HCT116 (cell line): ENCODE measurements at regions not wholly inside any gene's neighbourhood (a gene's known extent, or its start where the extent isn't known, plus 50 kb on each side); places are given as distances from the start of the nearest gene placed in this dataset.

Experiments
- ATAC-seq: fragments of 200-7000 bp; cut with Tn5 transposase; 2 replicates; pipeline ENCODE4 v1.9.1; 2020; ENCODE audit warnings: mild to moderate bottlenecking, moderate library complexity
- BruUV-seq: library from RNA; stranded (reverse); fragments of 400-500 nt; replicated peaks from 2 replicates; lab custom pipeline; 2021; lab: Mats Ljungman, UMichigan
- CTCF ChIA-PET: fragments of 300-600 bp; sonication (Branson Sonifier 250); formaldehyde crosslinking; loops from one replicate; lab custom pipeline; 2021; ENCODE audit warnings: antibody characterized with exemption; lab: Charles Lee
- POLR2A ChIA-PET: fragments of 300-600, 350-600 bp; sonication (Branson Sonifier 250); formaldehyde crosslinking; loops from one replicate; lab custom pipeline; 2021; ENCODE audit warnings: antibody characterized with exemption; lab: Charles Lee
- RAD21 ChIA-PET, 2 experiments: fragments of 300-600 bp; sonication (Branson Sonifier 250); formaldehyde crosslinking; loops; one replicate each; lab custom pipeline; 2023; ENCODE audit warnings: low total read pairs in 2 of 2; ENCODE audit not compliant: uncharacterized antibody in 2 of 2, unreplicated experiment in 2 of 2, low non-redundant PET in 1 of 2; lab: Charles Lee
- DNase-seq: peaks from one replicate; pipeline ENCODE4 v3.0.0-alpha.2; 2010; ENCODE audit warnings: low read depth, low spot score
- H2AFZ ChIP-seq: fragments of 200-600 bp; shearing (Covaris generic), sonication (generic); 2 replicates; pipeline ENCODE4 v1.6.1; 2017; ENCODE audit warnings: low read depth, mixed run types, mixed read lengths, antibody characterized with exemption, low read length; ENCODE audit not compliant: poor library complexity, severe bottlenecking
- H3K27ac ChIP-seq: 2 replicates; pipeline ENCODE4 v1.5.1; 2012; ENCODE audit warnings: low read depth, low read length
- H3K27me3 ChIP-seq: fragments of 200-600 bp; sonication (generic); 2 replicates; pipeline ENCODE4 v1.6.1; 2016; ENCODE audit warnings: mixed run types, low read length, mixed read lengths; ENCODE audit not compliant: insufficient read depth
- H3K36me3 ChIP-seq, 2 experiments: fragments of 200-500 bp in 1 of 2; fragments of 200-600 bp in 1 of 2; sonication (Bioruptor generic) in 1 of 2; sonication (generic) in 1 of 2; 2 replicates each; pipeline versions ENCODE4 v1.5.1 to v1.6.1; 2014 to 2016; ENCODE audit warnings: low read length in 2 of 2, inconsistent platforms in 1 of 2, mixed read lengths in 1 of 2, mixed run types in 1 of 2; ENCODE audit not compliant: insufficient read depth in 2 of 2, control insufficient read depth in 1 of 2
- H3K4me1 ChIP-seq, 2 experiments: fragments of 200-600 bp in 1 of 2; sonication (generic) in 1 of 2; 2 replicates each; pipeline versions ENCODE4 v1.5.1 to v1.6.1; 2012 to 2017; ENCODE audit warnings: low read length in 2 of 2, inconsistent platforms in 1 of 2, mild to moderate bottlenecking in 1 of 2, mixed read lengths in 1 of 2, mixed run types in 1 of 2, moderate library complexity in 1 of 2; ENCODE audit not compliant: insufficient read depth in 2 of 2, control insufficient read depth in 1 of 2
- H3K4me2 ChIP-seq: fragments of 200-600 bp; sonication (generic); 2 replicates; pipeline ENCODE4 v1.6.1; 2017; ENCODE audit warnings: mixed run types, low read length, mixed read lengths
- H3K4me3 ChIP-seq, 2 experiments: fragments of 200-600 bp in 1 of 2; sonication (generic) in 1 of 2; replicated peaks in 1 of 2; 2 replicates each; pipeline ENCODE4 v1.5.1; 2011 to 2016; ENCODE audit warnings: low read length in 2 of 2, control low read depth in 1 of 2, low read depth in 1 of 2, mild to moderate bottlenecking in 1 of 2, mixed read lengths in 1 of 2, mixed run types in 1 of 2
- H3K79me2 ChIP-seq: fragments of 200-600 bp; sonication (generic); 2 replicates; pipeline ENCODE4 v1.6.1; 2017; ENCODE audit warnings: mild to moderate bottlenecking, mixed run types, low read length, moderate library complexity, mixed read lengths; ENCODE audit not compliant: insufficient read depth
- H3K9ac ChIP-seq: fragments of 200-600 bp; sonication (generic); 2 replicates; pipeline ENCODE4 v1.6.1; 2016; ENCODE audit warnings: low read length, mixed read lengths
- H3K9me2 ChIP-seq: fragments of 200-600 bp; sonication (generic), shearing (Covaris generic); 2 replicates; pipeline ENCODE4 v1.6.1; 2017; ENCODE audit warnings: mixed run types, mild to moderate bottlenecking, moderate library complexity; ENCODE audit not compliant: insufficient read depth
- H3K9me3 ChIP-seq, 2 experiments: fragments of 200-500 bp in 1 of 2; fragments of 200-600 bp in 1 of 2; sonication (Bioruptor generic) in 1 of 2; sonication (generic) in 1 of 2; 2 replicates each; pipeline ENCODE4 v1.6.1; 2014 to 2017; ENCODE audit warnings: low read length in 2 of 2, mixed read lengths in 2 of 2, inconsistent platforms in 1 of 2, low read depth in 1 of 2, mild to moderate bottlenecking in 1 of 2, mixed run types in 1 of 2, moderate library complexity in 1 of 2; ENCODE audit not compliant: control insufficient read depth in 1 of 2, insufficient read depth in 1 of 2
- H4K20me1 ChIP-seq: fragments of 200-600 bp; sonication (generic), shearing (Covaris generic); 2 replicates; pipeline ENCODE4 v1.6.1; 2017; ENCODE audit warnings: mixed run types, mild to moderate bottlenecking, moderate library complexity; ENCODE audit not compliant: insufficient read depth
- EGR1 ChIP-seq: IDR thresholded peaks from 2 replicates; pipeline ENCODE4 v1.6.1; 2012; ENCODE audit warnings: low read depth
- EZH2phosphoT487 ChIP-seq: fragments of 200-600 bp; IDR thresholded peaks from 2 replicates; pipeline ENCODE4 v1.6.1; 2018; ENCODE audit warnings: antibody characterized with exemption, borderline replicate concordance
- SIN3A ChIP-seq: IDR thresholded peaks from 2 replicates; pipeline ENCODE4 v1.6.1; 2012; ENCODE audit warnings: low read depth
- ZFX ChIP-seq: fragments of 450-650 bp; IDR thresholded peaks from 2 replicates; pipeline ENCODE4 v1.6.1; 2017
- ZNF274 ChIP-seq: fragments of 200-500 bp; sonication (Bioruptor generic); IDR thresholded peaks from 2 replicates; pipeline ENCODE4 v1.6.1; 2014; ENCODE audit warnings: mild to moderate bottlenecking, low read depth, low read length, inconsistent platforms
- intact Hi-C: fragments of 100-400 bp; cut with micrococcal nuclease; formaldehyde crosslinking; loops from 2 replicates; pipeline ENCODE4 v1.10.0; 2022
- TF ChIP-seq, protein P1 (sequence below): IDR thresholded peaks from 2 replicates; pipeline ENCODE4 v1.6.1; 2012; ENCODE audit warnings: low read depth

DNA sequence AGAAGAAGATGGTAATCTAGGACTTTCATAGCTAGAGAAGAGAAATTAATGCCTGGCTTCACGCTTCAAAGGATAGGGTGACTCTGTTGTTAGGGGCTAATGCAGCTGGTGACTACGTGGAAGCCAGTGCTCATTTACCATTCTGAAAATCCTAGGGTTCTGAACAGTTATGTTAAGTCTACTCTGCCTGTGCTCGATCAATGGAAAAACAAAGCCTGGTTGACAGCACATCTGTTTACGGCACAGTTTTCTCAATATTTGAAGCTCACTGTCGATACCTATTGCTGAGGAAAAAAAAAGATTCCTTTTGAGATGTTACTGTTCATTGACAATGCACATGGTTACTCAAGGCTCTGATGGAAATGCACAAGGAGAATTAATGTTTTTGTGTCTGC, 182.6 kb upstream of the NUDT6 start:
- no peaks in the 10 kb centered on the region for H3K9me3 ChIP-seq
- no peak for DNase-seq
- CTCF ChIA-PET: no interaction called here

GRCh38 chr4:123106747-123107146, 184.3 kb upstream of the NUDT6 start:
- ATAC-seq (no peak), DNase-seq (no peak)
- Histone ChIP-seq H3K9ac (no peak overlapping the region), H3K4me2 (no peak overlapping the region), H3K27ac (no peak overlapping the region), H3K4me1 (no peaks in the 10 kb centered on the region), H3K79me2 (no peaks in the 10 kb centered on the region), H4K20me1 (no peaks in the 10 kb centered on the region), H3K4me3 (no peak overlapping the region), H2AFZ (no peak overlapping the region), H3K36me3 (no peaks in the 10 kb centered on the region), H3K9me2 (no peaks in the 10 kb centered on the region), H3K9me3 (no peaks in the 10 kb centered on the region), H3K27me3 (no peaks in the 10 kb centered on the region)
- no TSS peak for BruUV-seq
- intact Hi-C loops: no loop called here
- ChIA-PET POLR2A (no interaction called here), RAD21 (no interaction called here), CTCF (no interaction called here)
- TF ChIP-seq SIN3A (no peak), EGR1 (no peak)

More for the DNA sequence above, 182.6 kb upstream of the NUDT6 start:
- H3K4me3 ChIP-seq: no peak overlapping the region
- no peak for ATAC-seq
- ChIA-PET RAD21 (no interaction called here), POLR2A (no interaction called here)
- no TSS peak for BruUV-seq
- no peaks in the 10 kb centered on the region for H3K27me3 ChIP-seq
- no peaks in the 10 kb centered on the region for H3K36me3 ChIP-seq
- no peaks in the 10 kb centered on the region for H3K9me2 ChIP-seq
- H3K4me1 ChIP-seq: no peaks in the 10 kb centered on the region
- no peaks in the 10 kb centered on the region for H3K79me2 ChIP-seq
- TF ChIP-seq EGR1: no peak
- TF ChIP-seq ZNF274: no peak
- TF ChIP-seq, protein P1, sequence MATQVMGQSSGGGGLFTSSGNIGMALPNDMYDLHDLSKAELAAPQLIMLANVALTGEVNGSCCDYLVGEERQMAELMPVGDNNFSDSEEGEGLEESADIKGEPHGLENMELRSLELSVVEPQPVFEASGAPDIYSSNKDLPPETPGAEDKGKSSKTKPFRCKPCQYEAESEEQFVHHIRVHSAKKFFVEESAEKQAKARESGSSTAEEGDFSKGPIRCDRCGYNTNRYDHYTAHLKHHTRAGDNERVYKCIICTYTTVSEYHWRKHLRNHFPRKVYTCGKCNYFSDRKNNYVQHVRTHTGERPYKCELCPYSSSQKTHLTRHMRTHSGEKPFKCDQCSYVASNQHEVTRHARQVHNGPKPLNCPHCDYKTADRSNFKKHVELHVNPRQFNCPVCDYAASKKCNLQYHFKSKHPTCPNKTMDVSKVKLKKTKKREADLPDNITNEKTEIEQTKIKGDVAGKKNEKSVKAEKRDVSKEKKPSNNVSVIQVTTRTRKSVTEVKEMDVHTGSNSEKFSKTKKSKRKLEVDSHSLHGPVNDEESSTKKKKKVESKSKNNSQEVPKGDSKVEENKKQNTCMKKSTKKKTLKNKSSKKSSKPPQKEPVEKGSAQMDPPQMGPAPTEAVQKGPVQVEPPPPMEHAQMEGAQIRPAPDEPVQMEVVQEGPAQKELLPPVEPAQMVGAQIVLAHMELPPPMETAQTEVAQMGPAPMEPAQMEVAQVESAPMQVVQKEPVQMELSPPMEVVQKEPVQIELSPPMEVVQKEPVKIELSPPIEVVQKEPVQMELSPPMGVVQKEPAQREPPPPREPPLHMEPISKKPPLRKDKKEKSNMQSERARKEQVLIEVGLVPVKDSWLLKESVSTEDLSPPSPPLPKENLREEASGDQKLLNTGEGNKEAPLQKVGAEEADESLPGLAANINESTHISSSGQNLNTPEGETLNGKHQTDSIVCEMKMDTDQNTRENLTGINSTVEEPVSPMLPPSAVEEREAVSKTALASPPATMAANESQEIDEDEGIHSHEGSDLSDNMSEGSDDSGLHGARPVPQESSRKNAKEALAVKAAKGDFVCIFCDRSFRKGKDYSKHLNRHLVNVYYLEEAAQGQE: no peak
- no peak for TF ChIP-seq EZH2phosphoT487
- TF ChIP-seq ZFX: no peak
- H4K20me1 ChIP-seq: no peaks in the 10 kb centered on the region
- intact Hi-C loops: no loop called here
- H3K27ac ChIP-seq: no peak overlapping the region
- no peak overlapping the region for H3K4me2 ChIP-seq
- no peak overlapping the region for H2AFZ ChIP-seq
- no peak overlapping the region for H3K9ac ChIP-seq
